ENCODE measurements at regions not wholly inside any gene's neighbourhood (a gene's known extent, or its start where the extent isn't known, plus 50 kb on each side); places are given as distances from the start of the nearest gene placed in this dataset.

DNA sequence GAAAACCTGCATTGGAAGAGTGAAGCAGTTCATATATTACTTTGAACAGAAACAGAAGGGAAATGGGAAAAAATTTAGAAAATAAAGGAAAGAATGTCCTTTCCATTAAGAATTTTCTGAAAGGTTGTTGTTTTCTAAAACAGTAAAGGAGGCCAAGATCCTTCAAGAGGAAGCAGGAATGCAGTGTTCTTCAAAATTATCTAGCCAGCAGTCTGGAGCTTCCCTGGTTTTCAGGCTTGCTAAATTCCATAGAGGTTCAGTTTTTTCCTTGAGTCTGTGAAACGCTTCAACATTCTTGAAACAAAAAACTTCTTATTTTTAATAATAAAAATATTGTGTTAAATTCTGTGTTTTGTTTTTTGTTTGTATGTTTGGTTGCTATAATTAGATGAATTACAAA, 189.0 kb upstream of the ANO3 start:
- DNase-seq (ENCODE audit: low read depth in 2 of 3, low spot score in 2 of 3), result no peak

DNA sequence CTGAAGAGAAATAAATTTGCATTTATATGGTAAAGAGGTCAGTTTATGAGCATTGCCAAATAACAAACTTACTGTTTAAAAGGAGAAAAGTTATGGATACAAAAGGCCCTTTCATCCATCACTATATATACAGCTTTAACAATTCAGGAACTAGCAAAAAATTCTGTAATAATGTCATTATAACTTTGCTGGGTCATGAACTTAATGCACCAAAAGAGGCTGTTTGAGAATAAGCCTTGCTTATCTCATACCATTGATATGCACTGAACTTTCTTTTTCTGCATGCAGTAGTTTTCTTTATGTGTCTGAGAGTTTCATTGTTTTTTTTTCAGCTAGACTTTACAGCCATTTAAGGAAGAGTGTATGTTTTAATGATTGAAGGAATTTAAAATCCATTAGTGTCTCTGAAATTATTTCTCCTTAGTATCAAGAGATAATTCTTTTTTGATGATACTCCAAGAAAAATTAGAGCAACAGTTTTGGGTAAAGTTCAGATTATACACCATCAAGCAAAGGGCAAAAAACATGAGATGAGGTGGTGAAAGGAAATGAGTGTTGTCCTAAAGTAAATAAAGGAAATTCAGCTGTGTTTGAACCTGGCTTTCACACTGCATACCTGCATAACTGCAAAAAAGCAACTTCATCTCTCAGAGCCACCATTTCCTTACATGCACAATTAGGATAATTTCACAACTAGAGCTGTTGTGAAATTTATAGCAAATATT, 188.2 kb upstream of the ANO3 start:
- DNase-seq (ENCODE audit: low read depth in 2 of 3, low spot score in 2 of 3), result no peak

DNA sequence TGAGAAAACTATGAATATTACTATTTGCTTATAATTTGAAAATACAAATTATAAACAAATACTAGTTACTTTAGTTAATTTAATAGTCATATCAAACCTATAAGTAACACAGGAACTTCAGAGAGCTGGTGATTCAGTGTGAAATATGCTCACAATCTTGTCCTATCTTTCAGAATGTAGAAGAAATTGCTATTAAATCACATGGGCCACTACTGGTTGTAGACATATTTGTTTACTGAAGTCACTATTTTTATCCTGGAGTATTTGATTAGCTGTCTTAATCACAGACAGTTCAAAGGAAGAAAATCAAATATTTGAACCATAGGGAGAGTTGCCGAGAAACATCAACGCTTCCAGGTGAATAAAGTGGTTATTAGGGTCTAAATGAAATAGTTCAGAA, 187.6 kb upstream of the ANO3 start:
- no peak for DNase-seq (ENCODE audit: low read depth in 2 of 3, low spot score in 2 of 3)

DNA sequence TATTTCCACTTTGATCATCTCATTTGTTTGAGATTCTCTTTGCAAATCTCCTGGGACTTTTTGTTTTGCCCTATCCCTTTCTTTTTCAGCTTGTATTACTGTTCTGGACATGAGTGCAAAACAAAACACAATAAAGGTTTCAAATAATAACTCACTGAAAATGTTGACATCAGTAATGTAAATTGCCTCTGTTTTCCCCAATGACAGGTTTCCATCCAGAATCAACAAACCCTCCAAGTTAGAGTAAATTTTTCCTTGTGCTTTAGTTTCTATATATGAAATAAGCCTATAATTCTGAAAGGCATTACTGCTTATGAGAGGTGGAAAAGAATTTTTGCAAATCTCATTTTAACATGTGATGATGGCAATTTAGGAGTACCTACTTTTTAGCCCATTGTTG, 187.0 kb upstream of the ANO3 start:
- no peak for DNase-seq (ENCODE audit: low read depth in 2 of 3, low spot score in 2 of 3)

DNA sequence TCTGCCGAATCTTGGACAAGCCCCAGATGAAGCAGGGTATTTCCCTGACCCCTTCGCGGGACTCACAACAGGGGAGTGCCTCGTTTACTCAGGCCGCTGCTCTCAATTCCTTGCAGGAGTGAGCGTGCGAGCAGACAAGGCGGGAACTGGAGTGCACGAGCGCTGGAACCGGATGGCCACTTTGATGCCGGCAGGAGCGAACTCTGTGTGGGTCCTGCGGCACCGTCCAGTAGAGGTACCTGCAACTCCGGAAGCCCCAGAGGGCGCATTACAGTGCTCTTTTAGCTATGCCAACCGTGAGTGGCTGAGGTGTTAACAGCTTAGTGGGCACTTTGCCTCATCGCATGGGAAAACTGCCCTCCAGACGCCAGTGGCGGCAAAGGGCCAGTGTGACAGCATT, 182.3 kb upstream of the ANO3 start:
- no peak for DNase-seq (ENCODE audit: low read depth in 2 of 3, low spot score in 2 of 3)

DNA sequence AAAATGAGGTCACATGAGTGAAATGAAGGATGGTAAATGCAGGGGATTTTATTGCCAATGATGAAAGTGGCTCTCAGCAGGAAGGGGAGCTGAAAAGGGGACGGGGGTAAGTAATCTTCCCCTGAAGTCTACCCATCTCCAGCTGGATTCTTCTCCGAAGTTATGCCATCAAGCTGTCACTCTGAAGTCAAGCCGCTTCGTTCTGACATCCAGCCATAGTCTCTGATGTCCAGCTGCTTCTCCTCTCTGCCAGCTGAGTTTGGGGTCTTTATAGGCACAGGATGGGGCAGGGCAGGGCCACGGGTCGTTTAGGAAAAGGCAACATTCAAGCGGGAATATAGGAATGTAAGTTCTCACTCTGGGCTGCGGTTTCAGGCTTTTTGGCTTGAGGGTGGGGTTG, 181.9 kb upstream of the ANO3 start:
- no peak for DNase-seq (ENCODE audit: low read depth in 2 of 3, low spot score in 2 of 3)

DNA sequence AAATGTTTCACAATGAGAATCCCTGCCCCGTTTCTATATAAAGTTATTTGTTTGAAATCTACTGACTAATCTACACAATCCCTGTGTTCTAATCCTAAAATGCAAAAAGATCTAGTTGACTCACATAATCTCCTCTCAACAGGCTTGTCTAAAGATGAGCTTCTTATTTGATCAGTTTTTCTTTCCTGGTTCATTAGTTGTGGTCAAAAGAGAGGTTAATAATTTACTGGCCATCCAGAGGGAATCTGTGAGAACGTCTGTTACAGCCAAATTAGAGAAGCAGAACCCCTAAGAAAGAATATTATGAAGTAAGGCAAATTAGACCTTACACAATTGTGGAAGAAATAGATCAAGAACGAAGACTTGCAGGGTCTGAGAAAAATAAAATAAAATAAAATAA, 173.7 kb upstream of the ANO3 start:
- no peak for DNase-seq (ENCODE audit: low read depth in 2 of 3, low spot score in 2 of 3)

DNA sequence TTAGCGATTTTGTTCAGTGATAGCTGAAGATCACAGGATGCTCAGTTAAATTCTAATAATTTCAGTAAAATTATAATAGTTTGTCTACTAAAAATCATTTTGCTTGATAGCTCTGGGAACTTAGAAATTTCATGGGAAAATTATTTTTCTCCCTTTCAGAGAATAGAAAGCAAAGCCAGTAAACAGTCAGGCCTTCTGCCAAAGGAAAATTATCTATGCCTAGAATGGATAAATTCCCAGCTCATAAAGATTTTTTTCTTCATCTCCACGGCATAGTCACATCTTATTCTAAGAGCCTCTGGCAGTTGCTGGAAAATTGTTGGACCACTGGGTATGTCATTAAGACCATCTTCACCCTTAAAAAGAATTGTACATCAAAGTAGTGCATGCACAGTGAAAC, 169.6 kb upstream of the ANO3 start:
- DNase-seq (ENCODE audit: low read depth in 2 of 3, low spot score in 2 of 3), result no peak

DNA sequence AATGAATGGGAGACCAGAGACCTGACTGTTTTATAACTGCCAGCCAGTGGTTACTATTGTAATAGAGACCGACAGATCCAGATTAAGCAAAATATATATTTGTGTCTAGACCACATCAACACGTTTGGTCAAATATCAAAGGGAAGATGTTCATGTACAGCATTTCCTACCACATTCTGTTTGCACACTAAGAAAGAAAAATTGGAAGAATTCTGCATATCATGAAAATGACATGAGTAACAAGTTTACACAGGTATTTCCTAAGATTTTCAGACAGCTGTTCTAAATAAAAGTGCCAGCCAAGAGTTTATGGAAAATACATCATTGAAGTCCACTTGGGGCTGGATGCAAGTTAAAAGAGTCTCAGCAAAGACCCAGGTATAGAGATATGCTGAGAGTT, 145.5 kb upstream of the ANO3 start:
- no peak for DNase-seq (ENCODE audit: low read depth in 2 of 3, low spot score in 2 of 3)

DNA sequence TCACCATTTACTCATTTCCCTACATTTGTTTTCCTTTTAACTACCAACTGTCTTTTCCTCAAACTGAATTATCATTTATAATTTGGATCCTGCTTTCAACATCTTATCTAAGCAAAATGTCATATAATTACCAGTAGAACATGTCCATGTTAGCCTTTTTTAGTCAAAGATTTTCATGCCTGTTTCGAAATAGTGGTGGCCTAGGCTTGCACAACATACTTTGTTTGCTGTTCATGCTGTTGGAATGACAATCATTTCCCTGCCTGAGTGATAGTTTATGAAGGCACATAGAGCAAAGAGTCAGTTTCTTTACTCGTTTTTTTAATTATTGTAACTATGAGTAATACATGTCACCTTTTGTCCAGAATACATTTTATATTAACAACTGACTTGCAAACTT, 144.3 kb upstream of the ANO3 start:
- DNase-seq (ENCODE audit: low read depth in 2 of 3, low spot score in 2 of 3), result no peak

DNA sequence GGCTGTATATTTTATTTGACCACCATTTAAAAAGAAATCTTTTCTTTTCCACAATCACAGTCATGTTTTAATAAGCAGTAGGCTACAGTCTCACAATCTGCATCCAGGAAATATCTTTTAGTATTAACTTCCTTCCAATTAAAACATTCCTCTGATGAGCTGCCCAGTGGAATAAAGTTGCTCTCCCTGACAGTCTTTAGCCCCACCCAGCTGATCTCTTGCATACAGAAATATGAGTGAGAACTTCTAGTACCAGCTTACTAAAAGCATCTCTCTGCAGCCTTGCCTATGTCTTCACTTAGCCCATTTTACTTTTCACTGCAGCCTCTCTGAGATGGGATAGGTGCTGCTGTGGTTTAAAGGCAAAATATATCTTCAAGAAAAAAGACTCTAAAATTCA, 143.4 kb upstream of the ANO3 start:
- DNase-seq (ENCODE audit: low read depth in 2 of 3, low spot score in 2 of 3), result no peak

DNA sequence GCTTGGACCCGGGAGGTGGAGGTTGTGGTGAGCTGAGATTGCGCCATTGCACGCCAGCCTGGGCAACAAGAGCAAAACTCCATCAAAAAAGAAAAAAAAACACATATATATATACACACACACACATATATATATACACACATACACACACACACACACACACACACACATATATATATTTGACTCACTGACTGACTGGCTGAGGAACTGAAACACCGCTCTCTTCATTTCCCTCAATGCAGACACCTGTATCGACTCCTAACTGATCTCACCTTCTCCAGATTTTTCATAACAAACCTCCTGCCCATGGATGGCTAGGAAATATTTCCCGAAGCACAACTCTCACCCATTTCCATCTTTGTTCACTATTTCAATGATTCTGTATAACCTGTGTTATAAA, 140.7 kb upstream of the ANO3 start:
- DNase-seq (ENCODE audit: low read depth in 2 of 3, low spot score in 2 of 3), result no peak

DNA sequence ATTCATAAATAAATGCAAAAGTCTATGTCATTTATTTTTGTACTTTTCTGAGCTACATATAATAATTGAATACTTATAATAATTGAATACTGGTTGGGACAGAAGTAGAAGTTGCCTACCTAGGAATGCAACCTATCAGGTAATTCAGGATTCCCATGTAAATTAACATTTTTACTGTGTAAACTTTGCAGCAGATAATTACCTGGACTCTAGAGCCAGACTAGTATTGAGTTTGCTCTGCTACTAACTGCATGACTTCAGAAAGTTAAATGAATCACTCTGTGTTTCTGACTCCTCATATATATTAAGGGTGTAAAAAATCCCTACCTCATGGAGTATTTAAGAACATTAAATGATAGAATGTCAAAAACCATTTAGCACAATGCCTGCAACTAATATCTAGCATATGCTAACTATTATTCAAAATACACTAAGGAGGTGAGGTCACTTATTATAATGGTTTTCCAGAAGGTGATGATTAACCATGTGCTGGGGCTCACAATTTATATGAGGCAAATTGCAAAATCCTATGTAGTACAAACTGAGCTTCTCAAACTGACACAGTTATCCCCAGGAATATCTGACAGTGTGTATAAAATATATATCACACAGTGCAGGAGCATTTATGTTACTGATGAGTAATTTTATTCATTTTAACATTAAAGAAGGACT, 138.1 kb upstream of the ANO3 start:
- no peak for DNase-seq (ENCODE audit: low read depth in 2 of 3, low spot score in 2 of 3)

DNA sequence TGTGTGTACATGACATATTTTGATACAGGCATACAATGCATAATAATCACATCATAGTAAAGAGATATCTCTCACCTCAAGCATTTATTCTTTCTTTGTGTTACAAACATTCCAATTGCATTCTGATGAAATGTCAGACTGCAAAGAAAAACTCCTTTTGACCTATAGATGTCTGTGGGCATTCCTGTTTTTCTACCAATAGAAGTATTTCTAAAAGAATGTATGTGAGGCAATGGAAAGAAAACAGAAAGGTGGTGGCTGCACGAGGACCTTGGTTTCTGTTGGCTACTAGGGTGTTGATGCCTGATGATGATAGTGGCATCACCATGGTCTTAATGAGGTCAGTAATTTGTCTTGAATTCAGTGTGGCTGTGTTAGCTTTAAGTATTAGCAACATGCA, 137.0 kb upstream of the ANO3 start:
- DNase-seq (ENCODE audit: low read depth in 2 of 3, low spot score in 2 of 3), result no peak

DNA sequence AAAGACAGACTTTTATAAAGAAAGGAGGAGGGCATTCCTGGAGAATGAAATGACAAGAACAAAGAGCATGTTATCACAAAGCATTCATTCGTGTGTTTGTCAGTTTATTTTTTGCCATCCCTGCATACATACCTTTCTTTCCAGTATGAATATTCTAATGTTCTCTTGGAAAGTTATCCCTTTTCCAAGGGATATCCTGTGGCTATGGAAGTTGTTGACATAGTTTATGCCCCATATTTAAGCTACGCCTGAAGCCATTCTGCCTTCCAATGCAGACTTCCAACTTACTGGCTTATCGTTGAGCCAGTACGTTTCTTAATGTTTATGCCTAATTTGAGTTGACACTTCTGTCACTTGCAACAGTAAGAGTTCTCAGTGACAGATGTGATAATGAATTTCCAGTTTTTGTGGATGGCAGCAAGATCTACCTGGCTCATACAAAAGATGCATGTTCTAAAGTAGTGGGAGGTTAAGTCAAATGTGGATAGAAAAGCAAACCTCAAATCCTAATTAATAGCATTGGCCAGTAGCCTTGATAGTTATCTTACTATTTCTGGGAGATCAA, 133.3 kb upstream of the ANO3 start:
- DNase-seq (ENCODE audit: low read depth in 2 of 3, low spot score in 2 of 3), result no peak

DNA sequence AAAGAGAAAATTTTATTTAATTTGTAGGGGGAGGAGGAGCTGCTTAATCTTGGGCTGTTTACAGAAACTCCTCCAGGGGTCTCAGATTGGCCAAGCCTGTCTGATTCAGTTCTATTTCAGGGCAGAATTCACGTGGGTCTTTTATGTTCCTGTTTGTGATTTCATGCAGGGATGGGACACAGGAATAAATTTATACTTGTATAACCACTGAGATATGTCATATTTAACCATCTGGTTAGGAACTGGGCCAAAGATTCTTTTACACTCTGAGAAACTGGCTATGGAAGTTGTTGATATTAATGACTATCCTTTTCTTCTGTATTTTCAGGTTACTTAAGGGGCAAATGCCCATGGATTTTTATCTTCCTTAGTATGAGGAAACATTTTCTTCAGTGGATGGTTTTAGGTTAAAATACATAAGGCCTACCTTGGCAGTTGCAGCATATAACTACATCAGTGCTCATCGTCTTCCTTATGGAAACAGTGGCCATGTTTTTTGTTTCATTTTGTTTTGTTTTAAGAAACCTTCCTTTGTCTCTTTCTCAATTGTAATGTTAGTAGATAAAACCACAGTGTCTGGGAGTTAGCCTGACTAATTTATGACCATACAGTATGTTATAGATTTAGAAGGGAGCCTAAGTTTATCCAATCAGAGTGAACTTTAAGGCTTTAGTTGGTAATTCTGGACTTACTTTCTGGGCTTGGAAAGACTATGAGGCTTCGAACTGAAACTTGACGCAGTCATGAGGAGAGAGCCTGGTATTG, 132.4 kb upstream of the ANO3 start:
- no peak for DNase-seq (ENCODE audit: low read depth in 2 of 3, low spot score in 2 of 3)

DNA sequence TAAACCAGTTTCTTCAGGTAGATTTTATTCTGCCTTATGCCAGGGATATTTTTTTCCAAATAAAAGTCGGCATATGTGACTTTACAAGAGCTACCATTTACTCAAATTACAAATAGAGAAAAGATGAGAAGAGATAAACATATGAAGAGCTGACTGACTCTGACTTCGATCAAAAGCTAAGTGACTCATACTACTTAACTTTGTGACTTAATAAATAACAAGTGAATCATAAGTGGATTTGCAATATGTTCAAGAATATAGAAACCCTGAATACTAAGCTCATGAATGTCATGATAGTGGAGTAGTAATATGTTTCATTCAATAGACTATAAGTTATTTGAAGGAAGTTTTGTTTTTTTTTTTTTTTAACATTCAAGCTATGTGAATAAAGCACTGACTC, 130.5 kb upstream of the ANO3 start:
- DNase-seq (ENCODE audit: low read depth in 2 of 3, low spot score in 2 of 3), result no peak

DNA sequence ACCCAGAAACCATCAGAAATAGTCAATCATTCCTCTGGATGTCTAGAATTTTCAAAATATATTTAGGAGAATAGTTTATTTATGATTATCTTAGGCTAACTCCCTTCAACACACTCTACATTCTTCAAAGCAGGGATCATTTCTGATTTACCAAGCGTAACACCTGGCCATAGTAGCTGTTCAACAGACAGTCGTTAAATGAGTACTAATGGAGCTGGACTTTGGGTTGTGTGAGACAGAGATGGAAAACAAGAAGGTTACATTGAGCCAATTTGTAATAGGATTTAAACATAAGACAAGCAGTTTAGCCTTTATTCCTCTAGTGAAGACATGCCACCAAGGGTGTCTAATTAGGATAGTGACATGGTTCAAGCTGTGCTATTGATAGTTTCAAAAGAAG, 129.2 kb upstream of the ANO3 start:
- no peak for DNase-seq (ENCODE audit: low read depth in 2 of 3, low spot score in 2 of 3)

DNA sequence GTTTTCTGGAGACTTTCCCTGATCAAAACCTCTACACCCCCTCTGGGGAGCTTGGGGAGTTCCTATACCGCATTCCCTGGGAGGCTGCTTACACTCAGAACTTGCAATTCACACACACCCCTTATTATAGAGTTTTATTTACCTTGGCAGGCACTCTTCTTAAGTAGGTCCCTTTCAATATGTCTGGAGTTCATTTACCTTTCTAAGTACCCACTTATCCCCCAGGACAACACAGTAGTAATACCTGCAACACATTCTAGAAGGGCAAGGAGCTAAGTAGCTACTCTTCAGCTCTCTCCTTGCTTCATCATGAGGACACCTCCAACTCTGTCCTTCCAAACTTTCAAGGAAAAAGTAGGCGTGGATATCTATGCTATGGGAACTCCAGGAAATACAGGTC, 127.8 kb upstream of the ANO3 start:
- no peak for DNase-seq (ENCODE audit: low read depth in 2 of 3, low spot score in 2 of 3)

DNA sequence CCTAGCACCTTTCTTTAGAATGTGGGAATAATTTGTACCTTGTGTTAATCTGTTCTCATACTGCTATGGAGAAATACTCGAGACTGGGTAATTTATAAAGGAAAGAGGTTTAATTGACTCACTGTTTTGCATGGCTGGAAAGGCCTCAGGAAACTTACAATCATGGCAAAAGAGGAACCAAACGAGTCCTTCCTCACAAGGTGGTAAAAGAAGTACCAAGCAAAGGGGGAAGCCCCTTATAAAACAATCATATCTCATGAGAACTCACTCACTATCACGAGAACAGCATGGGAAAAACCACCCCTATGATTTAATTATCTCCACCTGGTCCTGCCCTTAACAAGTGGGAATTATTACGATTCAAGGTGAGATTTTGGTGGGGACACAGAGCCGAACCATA, 127.1 kb upstream of the ANO3 start:
- DNase-seq (ENCODE audit: low read depth in 2 of 3, low spot score in 2 of 3), result no peak

DNA sequence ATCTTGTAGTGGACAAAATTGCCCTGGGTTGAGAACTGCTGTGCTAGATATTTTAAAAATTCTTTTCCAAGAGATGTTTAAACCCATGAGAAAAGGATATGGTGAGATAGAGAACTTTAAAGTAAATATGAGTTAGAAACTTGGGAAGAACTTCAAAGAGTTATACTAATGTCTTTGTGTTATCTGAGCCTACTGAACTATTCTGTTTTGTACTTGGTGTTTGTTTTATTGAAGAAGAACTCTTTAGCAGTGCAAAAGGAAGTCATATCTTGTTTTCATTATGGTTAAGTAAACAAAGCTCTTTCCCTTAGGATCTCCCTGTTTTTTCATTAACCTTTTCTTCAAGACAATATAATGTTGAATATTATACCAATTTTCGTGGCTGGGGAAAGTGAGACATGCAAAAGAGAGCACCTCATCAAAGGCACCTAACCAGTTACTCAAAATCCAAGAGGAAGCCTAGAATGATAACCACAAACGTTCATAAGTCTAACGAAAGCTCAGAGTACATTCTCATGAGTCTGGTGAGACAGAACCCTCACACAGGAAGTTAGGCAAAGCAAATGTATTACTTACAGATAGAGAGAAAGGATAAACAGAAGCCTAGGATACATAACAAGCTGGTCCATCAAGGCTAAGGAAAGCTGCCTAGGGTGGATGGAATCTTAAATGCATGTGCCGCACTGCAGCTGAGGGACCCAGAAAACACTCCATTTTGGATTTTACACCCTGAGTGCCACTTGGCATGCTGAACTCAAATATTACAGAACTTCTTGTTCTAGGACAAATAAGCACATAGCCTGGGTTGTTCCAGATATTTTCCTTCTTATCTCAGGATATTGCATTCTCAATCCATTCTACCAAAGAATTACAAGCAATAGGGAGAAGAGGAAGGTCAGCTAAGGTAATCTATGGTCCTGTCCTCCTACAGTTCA, 112.5 kb upstream of the ANO3 start:
- DNase-seq (ENCODE audit: low read depth in 2 of 3, low spot score in 2 of 3), result no peak
